ENCODE measurements at regions not wholly inside any gene's neighbourhood (a gene's known extent, or its start where the extent isn't known, plus 50 kb on each side); places are given as distances from the start of the nearest gene placed in this dataset.

GRCh38 chr7:142337054-142338001 is 79.5 kb upstream of the PRSS58 start:
- TF ChIP-seq POLR2AphosphoS5 (IDR thresholded peaks at IDR 0.05; ENCODE audit: borderline replicate concordance, low read depth, low read length) (no peak), EZH2 (IDR thresholded peaks at IDR 0.05) (no peak)

All from SK-N-MC (cell line).